ENCODE measurements at regions not wholly inside any gene's neighbourhood (a gene's known extent, or its start where the extent isn't known, plus 50 kb on each side); places are given as distances from the start of the nearest gene placed in this dataset.

DNA sequence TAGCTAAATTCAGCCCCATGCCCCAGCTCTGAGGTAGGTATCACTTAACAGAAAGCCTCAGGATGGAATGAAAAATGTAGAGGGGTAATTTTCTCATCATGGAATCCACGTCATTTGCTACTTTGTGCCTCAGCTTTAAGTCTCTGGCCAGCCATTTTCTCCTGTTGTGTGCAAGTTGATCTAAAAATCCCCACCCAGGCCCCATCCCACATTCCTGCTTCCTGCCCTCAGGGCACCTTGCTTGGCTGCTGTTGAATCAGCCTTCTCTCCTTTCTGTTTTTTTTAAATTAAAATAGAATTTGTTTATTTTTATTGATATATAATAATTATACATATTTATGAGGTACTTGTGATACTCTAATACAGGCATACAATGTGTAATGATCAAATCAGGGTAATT is 179.9 kb upstream of the TSHZ3 start:
- Histone ChIP-seq H3K27me3 (ENCODE audit: control insufficient read depth in 1 of 2, insufficient read depth in 2 of 2, low read length in 2 of 2) (no peaks in the 10 kb centered on the region; a peak in 1 of 5 replicates), H3K4me1 (ENCODE audit: insufficient read depth, low read length) (no peaks in the 10 kb centered on the region), H3K36me3 (replicated peaks in 1 of 2; ENCODE audit: control insufficient read depth in 1 of 2, insufficient read depth in 2 of 2, low read length in 2 of 2) (no peaks in the 10 kb centered on the region), H3K79me2 (ENCODE audit: insufficient read depth, low read length) (no peaks in the 10 kb centered on the region), H3K27ac (ENCODE audit: extremely low read length, insufficient read depth, low read length) (no peak overlapping the region), H3K9me3 (ENCODE audit: low read length) (peaks cover 72% of the 10 kb centered on the region), H4K20me1 (ENCODE audit: insufficient read depth, low read length) (no peaks in the 10 kb centered on the region), H3K4me3 (replicated peaks in 1 of 3; ENCODE audit: insufficient read depth in 1 of 3, low read depth in 2 of 3, low read length in 3 of 3) (no peak overlapping the region), H3K4me2 (ENCODE audit: low read depth, low read length) (no peak overlapping the region), H3K9ac (ENCODE audit: insufficient read depth, low read depth, low read length) (no peak overlapping the region), H2AFZ (ENCODE audit: low read length) (no peak overlapping the region)
- ATAC-seq, result no peak
- in situ Hi-C loops (cut with HindIII; ENCODE audit: extremely low pct_ligation_motif_present, low pct_unique_long_range_greater_than_20kb) (no loop called here), intact Hi-C loops (cut with micrococcal nuclease; ENCODE audit: unreplicated experiment) (no loop called here)
- 0% methylated on average over 1 of the region's 1 CpG for WGBS (ENCODE audit: low lambda C conversion rate)
- POLR2A ChIA-PET, result no interaction called here
- CTCF ChIA-PET (ENCODE audit: low intra/inter-chr PET ratio, low total read pairs), result no interaction called here
- no peak for FAIRE-seq
- no TSS peak for BruUV-seq (replicated peaks)
- no peak for DNase-seq (ENCODE audit: low spot score)
- no peak for TF ChIP-seq ZBTB1 (CRISPR knock-in tag; IDR thresholded peaks at IDR 0.05; ENCODE audit: borderline replicate concordance)
- TF ChIP-seq ZNF629 (CRISPR knock-in tag; conservative IDR thresholded peaks at IDR 0.05), result no peak
- no peak for TF ChIP-seq SRSF9 (IDR thresholded peaks at IDR 0.05; ENCODE audit: borderline replicate concordance, insufficient read depth, low read depth, low read length, poor library complexity, severe bottlenecking)
- TF ChIP-seq, protein P1, sequence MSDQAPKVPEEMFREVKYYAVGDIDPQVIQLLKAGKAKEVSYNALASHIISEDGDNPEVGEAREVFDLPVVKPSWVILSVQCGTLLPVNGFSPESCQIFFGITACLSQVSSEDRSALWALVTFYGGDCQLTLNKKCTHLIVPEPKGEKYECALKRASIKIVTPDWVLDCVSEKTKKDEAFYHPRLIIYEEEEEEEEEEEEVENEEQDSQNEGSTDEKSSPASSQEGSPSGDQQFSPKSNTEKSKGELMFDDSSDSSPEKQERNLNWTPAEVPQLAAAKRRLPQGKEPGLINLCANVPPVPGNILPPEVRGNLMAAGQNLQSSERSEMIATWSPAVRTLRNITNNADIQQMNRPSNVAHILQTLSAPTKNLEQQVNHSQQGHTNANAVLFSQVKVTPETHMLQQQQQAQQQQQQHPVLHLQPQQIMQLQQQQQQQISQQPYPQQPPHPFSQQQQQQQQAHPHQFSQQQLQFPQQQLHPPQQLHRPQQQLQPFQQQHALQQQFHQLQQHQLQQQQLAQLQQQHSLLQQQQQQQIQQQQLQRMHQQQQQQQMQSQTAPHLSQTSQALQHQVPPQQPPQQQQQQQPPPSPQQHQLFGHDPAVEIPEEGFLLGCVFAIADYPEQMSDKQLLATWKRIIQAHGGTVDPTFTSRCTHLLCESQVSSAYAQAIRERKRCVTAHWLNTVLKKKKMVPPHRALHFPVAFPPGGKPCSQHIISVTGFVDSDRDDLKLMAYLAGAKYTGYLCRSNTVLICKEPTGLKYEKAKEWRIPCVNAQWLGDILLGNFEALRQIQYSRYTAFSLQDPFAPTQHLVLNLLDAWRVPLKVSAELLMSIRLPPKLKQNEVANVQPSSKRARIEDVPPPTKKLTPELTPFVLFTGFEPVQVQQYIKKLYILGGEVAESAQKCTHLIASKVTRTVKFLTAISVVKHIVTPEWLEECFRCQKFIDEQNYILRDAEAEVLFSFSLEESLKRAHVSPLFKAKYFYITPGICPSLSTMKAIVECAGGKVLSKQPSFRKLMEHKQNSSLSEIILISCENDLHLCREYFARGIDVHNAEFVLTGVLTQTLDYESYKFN (CRISPR knock-in tag; conservative IDR thresholded peaks at IDR 0.05), result no peak
- no peak for TF ChIP-seq JUN (CRISPR knock-in tag; IDR thresholded peaks at IDR 0.05)
- TF ChIP-seq, protein P2, sequence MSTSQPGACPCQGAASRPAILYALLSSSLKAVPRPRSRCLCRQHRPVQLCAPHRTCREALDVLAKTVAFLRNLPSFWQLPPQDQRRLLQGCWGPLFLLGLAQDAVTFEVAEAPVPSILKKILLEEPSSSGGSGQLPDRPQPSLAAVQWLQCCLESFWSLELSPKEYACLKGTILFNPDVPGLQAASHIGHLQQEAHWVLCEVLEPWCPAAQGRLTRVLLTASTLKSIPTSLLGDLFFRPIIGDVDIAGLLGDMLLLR (CRISPR knock-in tag; IDR thresholded peaks at IDR 0.05), result no peak
- no peak for TF ChIP-seq ZNF292 (CRISPR knock-in tag; IDR thresholded peaks at IDR 0.05; ENCODE audit: borderline replicate concordance, low read depth)
- TF ChIP-seq ZBTB8A (CRISPR knock-in tag; IDR thresholded peaks at IDR 0.05; ENCODE audit: borderline replicate concordance, low read depth), result no peak
- no peak for TF ChIP-seq SMYD3 (CRISPR knock-in tag; IDR thresholded peaks at IDR 0.05)
- TF ChIP-seq SATB2 (CRISPR knock-in tag; IDR thresholded peaks at IDR 0.05), result no peak
- no peak for TF ChIP-seq BRCA1 (CRISPR knock-in tag; IDR thresholded peaks at IDR 0.05)
- no peak for TF ChIP-seq MAFF (IDR thresholded peaks at IDR 0.05; ENCODE audit: low read depth, low read length)
- no peak for TF ChIP-seq FOXM1 (CRISPR knock-in tag; IDR thresholded peaks at IDR 0.05)
- no peak for TF ChIP-seq GLI4 (CRISPR knock-in tag; IDR thresholded peaks at IDR 0.05; ENCODE audit: borderline replicate concordance)
- no peak for TF ChIP-seq ZNF33A (CRISPR knock-in tag; IDR thresholded peaks at IDR 0.05; ENCODE audit: borderline replicate concordance)
- TF ChIP-seq ZNF768 (CRISPR knock-in tag; IDR thresholded peaks at IDR 0.05), result no peak
- TF ChIP-seq SMARCE1 (IDR thresholded peaks at IDR 0.05; ENCODE audit: borderline replicate concordance), result no peak

Data from HepG2 (cell line).